ENCODE measurements at regions not wholly inside any gene's neighbourhood (a gene's known extent, or its start where the extent isn't known, plus 50 kb on each side); places are given as distances from the start of the nearest gene placed in this dataset.

DNA sequence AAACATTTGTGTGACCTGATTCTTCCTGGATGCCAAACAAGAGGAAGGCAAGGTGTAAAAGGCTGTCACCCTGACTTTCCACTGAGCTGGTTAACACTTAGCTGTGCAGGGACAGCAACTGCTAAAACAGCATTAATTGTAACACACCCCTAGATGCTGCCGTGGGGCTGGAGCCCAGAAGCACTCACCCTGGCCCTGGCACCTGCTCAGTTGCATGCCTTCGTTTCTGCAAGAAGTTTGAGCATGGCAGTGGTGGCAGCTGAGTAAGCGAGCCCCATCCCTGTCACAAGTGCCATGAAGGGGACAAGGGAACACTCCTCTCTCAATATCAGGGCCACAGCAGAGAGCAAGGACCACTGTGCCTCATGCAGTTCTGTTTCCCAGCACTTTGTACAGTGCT is 330.2 kb downstream of the TMEM114 start:
- TF ChIP-seq, protein P1, sequence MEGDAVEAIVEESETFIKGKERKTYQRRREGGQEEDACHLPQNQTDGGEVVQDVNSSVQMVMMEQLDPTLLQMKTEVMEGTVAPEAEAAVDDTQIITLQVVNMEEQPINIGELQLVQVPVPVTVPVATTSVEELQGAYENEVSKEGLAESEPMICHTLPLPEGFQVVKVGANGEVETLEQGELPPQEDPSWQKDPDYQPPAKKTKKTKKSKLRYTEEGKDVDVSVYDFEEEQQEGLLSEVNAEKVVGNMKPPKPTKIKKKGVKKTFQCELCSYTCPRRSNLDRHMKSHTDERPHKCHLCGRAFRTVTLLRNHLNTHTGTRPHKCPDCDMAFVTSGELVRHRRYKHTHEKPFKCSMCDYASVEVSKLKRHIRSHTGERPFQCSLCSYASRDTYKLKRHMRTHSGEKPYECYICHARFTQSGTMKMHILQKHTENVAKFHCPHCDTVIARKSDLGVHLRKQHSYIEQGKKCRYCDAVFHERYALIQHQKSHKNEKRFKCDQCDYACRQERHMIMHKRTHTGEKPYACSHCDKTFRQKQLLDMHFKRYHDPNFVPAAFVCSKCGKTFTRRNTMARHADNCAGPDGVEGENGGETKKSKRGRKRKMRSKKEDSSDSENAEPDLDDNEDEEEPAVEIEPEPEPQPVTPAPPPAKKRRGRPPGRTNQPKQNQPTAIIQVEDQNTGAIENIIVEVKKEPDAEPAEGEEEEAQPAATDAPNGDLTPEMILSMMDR (IDR thresholded peaks at IDR 0.05) = no peak
- no peak overlapping the region for H3K4me3 ChIP-seq
- DNase-seq (ENCODE audit: low spot score) = no peak
- H3K27me3 ChIP-seq = no peaks in the 10 kb centered on the region
- no peaks in the 10 kb centered on the region for H3K9me3 ChIP-seq
- no peaks in the 10 kb centered on the region for H3K4me1 ChIP-seq
- H3K36me3 ChIP-seq = no peaks in the 10 kb centered on the region
- no peak overlapping the region for H3K27ac ChIP-seq

DNA sequence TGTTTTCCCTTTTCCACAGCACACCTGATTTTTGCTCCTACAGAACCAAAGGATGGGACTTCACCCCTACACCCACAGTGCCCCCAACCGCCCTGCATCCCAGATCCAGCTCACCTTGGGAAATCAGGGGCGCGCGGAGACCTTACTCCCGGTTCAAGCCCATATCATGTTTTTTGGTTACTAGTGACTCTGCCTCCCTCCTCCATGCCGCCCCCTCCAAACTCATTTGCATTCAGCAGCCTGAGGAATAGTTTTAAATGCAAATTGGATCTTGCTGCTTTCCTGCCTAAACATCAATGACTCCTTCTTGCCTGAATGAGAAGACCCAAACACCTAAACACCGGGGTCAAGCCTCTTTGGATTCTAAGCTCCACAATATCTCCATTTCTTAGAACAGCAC is 331.8 kb downstream of the TMEM114 start:
- H3K36me3 ChIP-seq = no peaks in the 10 kb centered on the region
- TF ChIP-seq, protein P1 (IDR thresholded peaks at IDR 0.05) = no peak
- no peaks in the 10 kb centered on the region for H3K27me3 ChIP-seq
- H3K27ac ChIP-seq = no peak overlapping the region
- H3K4me3 ChIP-seq = no peak overlapping the region
- DNase-seq (ENCODE audit: low spot score) = no peak
- no peaks in the 10 kb centered on the region for H3K9me3 ChIP-seq
- H3K4me1 ChIP-seq = no peaks in the 10 kb centered on the region

DNA sequence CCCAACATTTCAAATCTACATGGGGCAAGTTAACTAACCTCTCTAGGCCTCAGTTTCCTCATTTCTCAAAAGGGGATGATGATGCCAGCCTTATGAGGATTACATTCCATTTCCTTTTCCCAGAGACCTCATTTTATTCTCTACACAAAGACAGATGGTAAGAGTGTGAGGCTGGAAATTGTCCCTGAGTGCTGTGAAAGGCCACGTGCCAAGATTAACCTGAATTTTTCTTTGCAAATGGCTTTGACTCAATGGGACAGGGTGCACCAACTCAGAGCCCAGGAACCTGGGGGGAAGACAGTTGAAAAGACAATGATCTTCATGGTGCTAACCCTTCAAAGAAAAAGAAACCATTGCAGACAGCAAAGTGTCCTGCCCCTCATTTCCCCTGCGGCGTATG is 332.8 kb downstream of the TMEM114 start:
- Histone ChIP-seq H3K4me3 (no peak overlapping the region), H3K27me3 (no peaks in the 10 kb centered on the region), H3K36me3 (no peaks in the 10 kb centered on the region), H3K27ac (no peak overlapping the region), H3K9me3 (no peaks in the 10 kb centered on the region), H3K4me1 (no peaks in the 10 kb centered on the region)
- no peak for DNase-seq (ENCODE audit: low spot score)
- TF ChIP-seq, protein P1 (IDR thresholded peaks at IDR 0.05) = no peak

DNA sequence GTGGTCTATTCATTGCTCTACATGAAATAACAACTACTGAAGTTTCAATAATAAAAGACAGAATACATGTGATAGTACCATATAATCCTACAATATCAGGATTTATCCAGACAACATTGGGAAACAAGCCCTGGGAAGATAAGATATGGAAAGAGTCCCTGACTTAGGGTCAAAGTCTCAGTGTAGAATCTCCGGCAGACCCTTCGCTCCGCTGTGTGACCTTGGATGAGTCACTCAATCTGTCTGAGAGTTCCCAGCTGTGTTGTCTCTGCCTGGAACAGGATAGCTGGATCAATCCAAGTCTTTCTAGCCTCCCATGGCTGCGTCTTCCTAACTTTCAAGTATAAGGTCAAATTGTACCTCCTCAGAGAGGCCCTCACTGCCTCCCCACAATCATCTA is 335.9 kb downstream of the TMEM114 start:
- TF ChIP-seq, protein P1 (IDR thresholded peaks at IDR 0.05) = no peak
- H3K27ac ChIP-seq = no peak overlapping the region
- no peaks in the 10 kb centered on the region for H3K36me3 ChIP-seq
- no peaks in the 10 kb centered on the region for H3K9me3 ChIP-seq
- no peak overlapping the region for H3K4me3 ChIP-seq
- no peaks in the 10 kb centered on the region for H3K27me3 ChIP-seq
- no peak for DNase-seq (ENCODE audit: low spot score)
- H3K4me1 ChIP-seq = no peaks in the 10 kb centered on the region

DNA sequence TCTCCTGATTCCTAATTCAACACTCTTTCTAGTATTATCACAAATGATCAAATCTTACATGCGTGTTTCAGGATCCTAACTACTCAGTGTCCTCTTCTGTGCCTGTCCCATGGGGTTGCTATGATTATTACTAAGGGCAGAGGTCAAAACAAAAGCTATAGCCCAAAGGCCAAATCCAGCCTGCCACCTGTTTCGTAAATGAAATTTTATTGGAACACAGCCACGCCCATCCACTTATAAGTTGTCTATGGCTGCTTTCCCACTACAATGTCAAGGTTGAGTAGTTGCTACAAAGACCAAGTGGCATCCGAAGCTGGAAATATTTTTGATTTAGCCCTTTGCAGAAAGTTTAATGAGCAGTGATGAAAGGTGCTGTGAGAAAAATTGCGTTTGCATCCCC is 336.6 kb downstream of the TMEM114 start:
- Histone ChIP-seq H3K4me3 (no peak overlapping the region), H3K36me3 (no peaks in the 10 kb centered on the region), H3K4me1 (no peaks in the 10 kb centered on the region), H3K27me3 (no peaks in the 10 kb centered on the region), H3K9me3 (no peaks in the 10 kb centered on the region), H3K27ac (no peak overlapping the region)
- DNase-seq (ENCODE audit: low spot score) = no peak
- TF ChIP-seq, protein P1 (IDR thresholded peaks at IDR 0.05) = no peak

DNA sequence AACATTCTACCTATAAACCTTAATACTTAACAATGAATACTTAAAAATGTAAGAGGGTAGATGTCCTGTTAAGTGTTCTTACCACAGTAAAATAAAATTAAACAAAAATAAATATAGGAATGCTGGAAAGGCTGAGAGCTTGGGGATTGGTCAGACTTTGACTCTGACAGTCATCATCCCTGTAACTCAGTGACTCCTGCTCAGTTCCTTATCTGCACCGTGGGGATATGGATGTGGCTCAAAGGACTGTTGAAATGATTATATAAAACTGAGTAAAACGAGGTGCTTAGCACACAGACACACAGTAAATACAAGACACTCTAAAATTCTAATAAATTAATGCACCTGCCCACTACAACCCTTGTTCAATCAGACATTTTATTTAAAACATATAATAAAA is 338.6 kb downstream of the TMEM114 start:
- H3K9me3 ChIP-seq = no peaks in the 10 kb centered on the region
- TF ChIP-seq, protein P1 (IDR thresholded peaks at IDR 0.05) = no peak
- no peak overlapping the region for H3K4me3 ChIP-seq
- H3K36me3 ChIP-seq = no peaks in the 10 kb centered on the region
- H3K4me1 ChIP-seq = no peaks in the 10 kb centered on the region
- H3K27ac ChIP-seq = no peak overlapping the region
- no peak for DNase-seq (ENCODE audit: low spot score)
- no peaks in the 10 kb centered on the region for H3K27me3 ChIP-seq
